ENCODE measurements at regions not wholly inside any gene's neighbourhood (a gene's known extent, or its start where the extent isn't known, plus 50 kb on each side); places are given as distances from the start of the nearest gene placed in this dataset.
A peak's percentile ranks its signal among the peaks of the same experiment; 100 is the strongest.

DNA sequence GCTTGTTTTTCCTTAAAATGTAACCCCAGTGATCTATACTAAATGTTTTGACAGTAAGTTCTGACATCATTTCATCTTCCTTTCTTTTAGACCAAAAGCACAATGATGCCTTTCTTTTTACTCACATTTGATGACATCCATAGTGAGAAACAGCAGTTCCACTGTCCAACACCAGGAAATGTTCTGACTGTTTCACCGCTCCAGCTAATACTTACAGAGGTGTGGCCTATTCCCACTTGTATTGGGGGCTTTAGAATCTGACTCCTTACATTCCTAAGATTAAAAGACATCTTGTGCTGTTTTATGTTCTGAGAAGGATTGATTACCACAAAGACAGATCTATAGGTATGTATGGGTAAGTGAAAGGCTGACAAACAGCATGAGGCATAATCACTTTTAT lies 1018.2 kb upstream of the PRMT6 start:
- Histone ChIP-seq H3K36me3 (no peaks in the 10 kb centered on the region), H3K27me3 (no peaks in the 10 kb centered on the region), H3K9me3 (no peaks in the 10 kb centered on the region), H3K4me3 (no peak overlapping the region), H3K27ac (no peak overlapping the region), H3K4me1 (no peaks in the 10 kb centered on the region)
- ATAC-seq (no peak), DNase-seq (no peak)
- no peak for TF ChIP-seq POLR2A (IDR thresholded peaks at IDR 0.05)
- TF ChIP-seq, protein P1, sequence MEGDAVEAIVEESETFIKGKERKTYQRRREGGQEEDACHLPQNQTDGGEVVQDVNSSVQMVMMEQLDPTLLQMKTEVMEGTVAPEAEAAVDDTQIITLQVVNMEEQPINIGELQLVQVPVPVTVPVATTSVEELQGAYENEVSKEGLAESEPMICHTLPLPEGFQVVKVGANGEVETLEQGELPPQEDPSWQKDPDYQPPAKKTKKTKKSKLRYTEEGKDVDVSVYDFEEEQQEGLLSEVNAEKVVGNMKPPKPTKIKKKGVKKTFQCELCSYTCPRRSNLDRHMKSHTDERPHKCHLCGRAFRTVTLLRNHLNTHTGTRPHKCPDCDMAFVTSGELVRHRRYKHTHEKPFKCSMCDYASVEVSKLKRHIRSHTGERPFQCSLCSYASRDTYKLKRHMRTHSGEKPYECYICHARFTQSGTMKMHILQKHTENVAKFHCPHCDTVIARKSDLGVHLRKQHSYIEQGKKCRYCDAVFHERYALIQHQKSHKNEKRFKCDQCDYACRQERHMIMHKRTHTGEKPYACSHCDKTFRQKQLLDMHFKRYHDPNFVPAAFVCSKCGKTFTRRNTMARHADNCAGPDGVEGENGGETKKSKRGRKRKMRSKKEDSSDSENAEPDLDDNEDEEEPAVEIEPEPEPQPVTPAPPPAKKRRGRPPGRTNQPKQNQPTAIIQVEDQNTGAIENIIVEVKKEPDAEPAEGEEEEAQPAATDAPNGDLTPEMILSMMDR (IDR thresholded peaks at IDR 0.05 in 4 of 5, conservative IDR thresholded peaks at IDR 0.05 in 1 of 5): no peak
- in situ Hi-C loops (cut with MboI; ENCODE audit: low sequenced_read_pairs in 4 of 4) (no loop called here), intact Hi-C loops (cut with DNase I; ENCODE audit: low total_unique reads) (no loop called here)

- Histone ChIP-seq H3K9me3 (no peaks in the 10 kb centered on the region), H3K27me3 (no peaks in the 10 kb centered on the region), H3K4me3 (no peak overlapping the region), H3K4me1 (no peaks in the 10 kb centered on the region), H3K36me3 (no peaks in the 10 kb centered on the region), H3K27ac (no peak overlapping the region)
- in situ Hi-C loops (cut with MboI; ENCODE audit: low sequenced_read_pairs in 4 of 4) (no loop called here), intact Hi-C loops (cut with DNase I; ENCODE audit: low total_unique reads) (no loop called here)
- DNase-seq (no peak), ATAC-seq (no peak)
- no peak for TF ChIP-seq POLR2A (IDR thresholded peaks at IDR 0.05)
- TF ChIP-seq, protein P1 (IDR thresholded peaks at IDR 0.05 in 4 of 5, conservative IDR thresholded peaks at IDR 0.05 in 1 of 5): no peak
Observed at GRCh38 chr1:106043971-106044370, 1012.5 kb upstream of the PRMT6 start.

DNA sequence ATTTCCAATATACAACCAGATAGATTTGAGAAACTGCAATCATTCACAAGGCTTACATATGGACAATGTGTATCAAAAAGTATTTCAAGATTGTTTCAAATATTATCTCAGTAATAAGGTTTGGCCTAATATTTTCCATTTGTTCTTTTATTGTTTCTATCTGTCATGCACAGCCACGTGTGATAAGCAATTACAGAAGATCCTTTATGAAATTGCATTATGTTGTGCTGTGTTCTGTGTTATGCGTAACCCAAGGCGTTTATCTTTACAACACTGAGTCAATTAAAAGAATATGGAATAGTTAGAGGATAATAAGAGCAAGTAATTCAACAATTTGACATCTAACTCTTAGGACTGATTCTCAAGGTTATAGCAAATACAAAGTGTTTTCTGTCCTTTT lies 1009.3 kb upstream of the PRMT6 start:
- Histone ChIP-seq H3K4me3 (no peak overlapping the region), H3K27ac (no peak overlapping the region), H3K9me3 (no peaks in the 10 kb centered on the region), H3K36me3 (no peaks in the 10 kb centered on the region), H3K27me3 (no peaks in the 10 kb centered on the region), H3K4me1 (no peaks in the 10 kb centered on the region)
- ATAC-seq: no peak
- intact Hi-C loops (cut with DNase I; ENCODE audit: low total_unique reads) (no loop called here), in situ Hi-C loops (cut with MboI; ENCODE audit: low sequenced_read_pairs in 4 of 4) (no loop called here)
- DNase-seq: no peak
- TF ChIP-seq, protein P1 (IDR thresholded peaks at IDR 0.05 in 4 of 5, conservative IDR thresholded peaks at IDR 0.05 in 1 of 5): no peak
- TF ChIP-seq POLR2A (IDR thresholded peaks at IDR 0.05): no peak

GRCh38 chr1:106049595-106049994 lies 1006.9 kb upstream of the PRMT6 start:
- no peak for TF ChIP-seq POLR2A (IDR thresholded peaks at IDR 0.05)
- TF ChIP-seq, protein P1 (IDR thresholded peaks at IDR 0.05 in 4 of 5, conservative IDR thresholded peaks at IDR 0.05 in 1 of 5): no peak
- Histone ChIP-seq H3K27me3 (no peaks in the 10 kb centered on the region), H3K36me3 (no peaks in the 10 kb centered on the region), H3K4me3 (no peak overlapping the region), H3K27ac (no peak overlapping the region), H3K4me1 (no peaks in the 10 kb centered on the region), H3K9me3 (no peaks in the 10 kb centered on the region)
- intact Hi-C loops (cut with DNase I; ENCODE audit: low total_unique reads) (no loop called here), in situ Hi-C loops (cut with MboI; ENCODE audit: low sequenced_read_pairs in 4 of 4) (no loop called here)
- ATAC-seq (no peak), DNase-seq (no peak)

- H3K9me3 ChIP-seq: no peaks in the 10 kb centered on the region
- no peaks in the 10 kb centered on the region for H3K36me3 ChIP-seq
- in situ Hi-C loops (cut with MboI; ENCODE audit: low sequenced_read_pairs in 4 of 4) (no loop called here), intact Hi-C loops (cut with DNase I; ENCODE audit: low total_unique reads) (no loop called here)
- ATAC-seq (peak in 1 of 2 donors; percentile 30), DNase-seq (no peak)
- no peak overlapping the region for H3K27ac ChIP-seq
- H3K4me3 ChIP-seq: no peak overlapping the region
- H3K27me3 ChIP-seq: no peaks in the 10 kb centered on the region
- no peaks in the 10 kb centered on the region for H3K4me1 ChIP-seq
- TF ChIP-seq, protein P1 (IDR thresholded peaks at IDR 0.05 in 4 of 5, conservative IDR thresholded peaks at IDR 0.05 in 1 of 5): no peak
- no peak for TF ChIP-seq POLR2A (IDR thresholded peaks at IDR 0.05)
Observed at GRCh38 chr1:106055855-106056254, 1000.6 kb upstream of the PRMT6 start.
